ENCODE measurements at regions not wholly inside any gene's neighbourhood (a gene's known extent, or its start where the extent isn't known, plus 50 kb on each side); places are given as distances from the start of the nearest gene placed in this dataset.

DNA sequence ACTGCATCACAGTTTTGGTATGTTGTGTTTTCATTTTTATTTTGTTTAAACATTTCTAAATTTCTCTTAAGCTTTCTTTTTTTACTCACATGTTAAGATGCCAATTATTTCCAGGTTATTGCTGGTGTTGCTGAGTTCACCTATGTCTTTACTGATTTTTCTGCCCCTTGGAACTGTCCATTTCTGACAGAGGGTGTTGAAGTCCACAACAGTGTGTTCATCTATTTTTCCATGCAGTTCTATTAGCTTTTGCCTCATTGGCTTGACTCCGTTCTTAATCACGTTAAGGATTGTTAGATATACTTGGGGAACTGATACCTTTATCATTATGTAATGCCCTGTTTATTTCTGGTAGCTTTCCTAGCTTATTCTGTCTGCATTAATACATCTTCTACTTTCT, 158.0 kb upstream of the TCERG1L start:
- intact Hi-C loops (cut with DNase I), result no loop called here
- Histone ChIP-seq H3K36me3 (ENCODE audit: insufficient read depth in 1 of 2, low read depth in 1 of 2) (no peaks in the 10 kb centered on the region), H3K27me3 (ENCODE audit: insufficient read depth in 3 of 3, low read length in 2 of 3) (peaks cover 0 to 12% (median 0%) of the 10 kb centered on the region in 3 donors), H3K4me1 (no peaks in the 10 kb centered on the region), H3K4me3 (no peak overlapping the region), H3K9me3 (no peaks in the 10 kb centered on the region), H3K27ac (no peak overlapping the region)
- DNase-seq (no peak), ATAC-seq (no peak)
- 71 to 82% (median 73%) methylated on average over 2 of the region's 2 CpGs for WGBS, 3 donors
- TF ChIP-seq, protein P1, sequence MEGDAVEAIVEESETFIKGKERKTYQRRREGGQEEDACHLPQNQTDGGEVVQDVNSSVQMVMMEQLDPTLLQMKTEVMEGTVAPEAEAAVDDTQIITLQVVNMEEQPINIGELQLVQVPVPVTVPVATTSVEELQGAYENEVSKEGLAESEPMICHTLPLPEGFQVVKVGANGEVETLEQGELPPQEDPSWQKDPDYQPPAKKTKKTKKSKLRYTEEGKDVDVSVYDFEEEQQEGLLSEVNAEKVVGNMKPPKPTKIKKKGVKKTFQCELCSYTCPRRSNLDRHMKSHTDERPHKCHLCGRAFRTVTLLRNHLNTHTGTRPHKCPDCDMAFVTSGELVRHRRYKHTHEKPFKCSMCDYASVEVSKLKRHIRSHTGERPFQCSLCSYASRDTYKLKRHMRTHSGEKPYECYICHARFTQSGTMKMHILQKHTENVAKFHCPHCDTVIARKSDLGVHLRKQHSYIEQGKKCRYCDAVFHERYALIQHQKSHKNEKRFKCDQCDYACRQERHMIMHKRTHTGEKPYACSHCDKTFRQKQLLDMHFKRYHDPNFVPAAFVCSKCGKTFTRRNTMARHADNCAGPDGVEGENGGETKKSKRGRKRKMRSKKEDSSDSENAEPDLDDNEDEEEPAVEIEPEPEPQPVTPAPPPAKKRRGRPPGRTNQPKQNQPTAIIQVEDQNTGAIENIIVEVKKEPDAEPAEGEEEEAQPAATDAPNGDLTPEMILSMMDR (IDR thresholded peaks at IDR 0.05), result no peak

DNA sequence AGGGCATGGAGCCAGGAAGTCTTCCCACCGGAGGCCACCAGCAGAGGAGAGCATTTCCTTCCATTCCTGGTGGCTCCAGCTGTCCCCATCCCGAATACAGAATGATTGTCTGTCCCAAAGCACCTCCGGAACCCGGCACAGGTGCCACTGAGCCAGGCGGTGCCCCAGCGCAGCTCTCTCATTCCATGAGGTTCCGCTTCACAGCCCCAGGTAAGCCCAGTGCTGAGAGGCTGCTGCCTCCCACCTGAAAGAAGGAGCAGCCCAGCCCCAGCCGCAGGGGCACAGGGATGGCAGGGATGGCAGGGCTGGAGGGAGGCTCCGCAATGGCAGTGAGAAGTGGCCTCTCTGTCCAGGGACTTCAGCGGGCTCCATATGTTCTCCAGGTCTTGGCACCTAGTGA, 162.1 kb upstream of the TCERG1L start:
- intact Hi-C loops (cut with DNase I), result no loop called here
- H3K4me1 ChIP-seq, result no peaks in the 10 kb centered on the region

DNA sequence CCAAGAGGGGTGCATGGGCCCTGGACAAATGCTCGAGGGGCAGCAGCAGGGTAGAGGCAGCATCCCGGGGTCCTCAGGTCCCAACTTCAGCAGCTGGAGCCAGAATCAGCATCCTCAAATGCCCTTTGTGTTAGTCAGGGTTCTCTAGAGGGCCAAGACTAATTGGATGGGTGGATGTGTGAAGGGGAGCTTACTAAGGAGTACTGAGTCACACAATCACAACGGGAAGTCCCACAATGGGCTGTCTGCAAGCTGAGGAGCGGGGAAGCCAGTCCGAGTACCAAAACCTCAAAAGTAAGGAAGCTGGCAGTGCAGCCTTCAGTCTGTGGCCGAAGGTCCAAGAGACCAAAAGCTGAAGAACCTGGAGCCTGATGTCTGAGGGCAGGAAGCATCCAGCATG, 162.9 kb upstream of the TCERG1L start:
- TF ChIP-seq, protein P1 (IDR thresholded peaks at IDR 0.05), result no peak
- 49 to 60% (median 59%) methylated on average over 6 of the region's 6 CpGs for WGBS, 3 donors
- Histone ChIP-seq H3K4me3 (no peak overlapping the region), H3K36me3 (ENCODE audit: insufficient read depth in 1 of 2, low read depth in 1 of 2) (no peaks in the 10 kb centered on the region), H3K27ac (no peak overlapping the region), H3K4me1 (no peaks in the 10 kb centered on the region), H3K9me3 (no peaks in the 10 kb centered on the region), H3K27me3 (ENCODE audit: insufficient read depth in 3 of 3, low read length in 2 of 3) (peaks cover 0 to 23% (median 1%) of the 10 kb centered on the region in 3 donors)
- DNase-seq (no peak), ATAC-seq (no peak)
- intact Hi-C loops (cut with DNase I), result no loop called here

More for the DNA sequence above, 162.1 kb upstream of the TCERG1L start:
- Histone ChIP-seq H3K9me3 (no peaks in the 10 kb centered on the region), H3K4me3 (no peak overlapping the region), H3K36me3 (ENCODE audit: insufficient read depth in 1 of 2, low read depth in 1 of 2) (no peaks in the 10 kb centered on the region), H3K27ac (no peak overlapping the region), H3K27me3 (ENCODE audit: insufficient read depth in 3 of 3, low read length in 2 of 3) (peaks cover 0 to 18% (median 0%) of the 10 kb centered on the region in 3 donors)
- DNase-seq (no peak), ATAC-seq (no peak)
- TF ChIP-seq, protein P1 (IDR thresholded peaks at IDR 0.05), result no peak
- 79 to 85% (median 81%) methylated on average over 10 of the region's 10 CpGs for WGBS, 3 donors

DNA sequence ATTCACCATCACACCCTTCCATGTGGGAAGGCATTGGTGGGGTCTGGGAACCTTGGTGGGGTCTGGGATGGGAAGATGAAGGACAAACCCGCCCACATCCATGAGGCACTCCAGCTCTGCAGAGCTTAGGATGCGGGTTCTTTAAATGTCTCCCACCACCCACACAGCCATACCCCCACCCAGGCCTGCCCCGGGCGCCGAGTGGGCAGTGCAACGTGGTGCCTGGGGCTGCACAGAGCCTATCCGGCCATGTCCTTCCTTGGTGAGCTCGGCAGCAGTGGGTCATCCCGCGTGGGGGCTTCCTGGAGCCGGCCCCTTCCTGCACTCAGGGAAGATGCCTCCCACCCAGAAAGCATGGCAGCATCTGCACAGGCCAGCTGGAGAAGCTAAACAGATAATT, 163.5 kb upstream of the TCERG1L start:
- Histone ChIP-seq H3K9me3 (no peaks in the 10 kb centered on the region), H3K27ac (no peak overlapping the region), H3K4me1 (no peaks in the 10 kb centered on the region), H3K36me3 (ENCODE audit: insufficient read depth in 1 of 2, low read depth in 1 of 2) (no peaks in the 10 kb centered on the region), H3K4me3 (no peak overlapping the region), H3K27me3 (ENCODE audit: insufficient read depth in 3 of 3, low read length in 2 of 3) (peaks cover 0 to 27% (median 1%) of the 10 kb centered on the region in 3 donors)
- TF ChIP-seq, protein P1 (IDR thresholded peaks at IDR 0.05), result no peak
- ATAC-seq (no peak), DNase-seq (no peak)
- WGBS, 3 donors, result 84 to 88% (median 87%) methylated on average over 11 of the region's 11 CpGs
- intact Hi-C loops (cut with DNase I), result no loop called here

DNA sequence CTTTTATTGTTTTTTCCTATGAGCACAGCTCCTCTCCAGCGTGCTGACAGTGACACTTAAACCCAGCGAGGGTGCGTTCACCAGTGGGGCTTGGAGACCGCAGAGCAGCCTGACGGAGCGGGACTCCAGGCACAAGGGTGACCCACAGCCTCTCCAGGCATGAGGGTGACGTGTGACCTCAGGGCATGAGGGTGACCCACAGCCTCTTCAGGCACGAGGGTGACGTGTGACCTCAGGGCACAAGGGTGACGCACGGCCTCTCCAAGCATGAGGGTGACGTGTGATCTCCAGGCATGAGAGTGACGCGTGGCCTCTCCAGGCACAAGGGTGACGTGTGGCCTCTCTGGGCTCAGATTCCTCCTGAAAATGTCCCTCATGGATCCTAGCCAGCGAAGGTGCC, 164.3 kb upstream of the TCERG1L start:
- Histone ChIP-seq H3K27me3 (ENCODE audit: insufficient read depth in 3 of 3, low read length in 2 of 3) (peaks cover 0 to 29% (median 1%) of the 10 kb centered on the region in 3 donors), H3K4me1 (no peaks in the 10 kb centered on the region), H3K4me3 (no peak overlapping the region), H3K9me3 (no peaks in the 10 kb centered on the region), H3K36me3 (ENCODE audit: insufficient read depth in 1 of 2, low read depth in 1 of 2) (no peaks in the 10 kb centered on the region), H3K27ac (no peak overlapping the region)
- ATAC-seq (no peak), DNase-seq (no peak)
- WGBS, 3 donors, result 81 to 85% (median 83%) methylated on average over 16 of the region's 16 CpGs
- intact Hi-C loops (cut with DNase I), result no loop called here
- TF ChIP-seq, protein P1 (IDR thresholded peaks at IDR 0.05), result no peak
